SK-N-MC (cell line): ENCODE measurements at regions not wholly inside any gene's neighbourhood (a gene's known extent, or its start where the extent isn't known, plus 50 kb on each side); places are given as distances from the start of the nearest gene placed in this dataset.

Source experiments
- DNase-seq: peaks from one replicate; pipeline ENCODE4 v3.0.0-alpha.2; 2011; ENCODE audit warnings: low read depth, low spot score
- H3K27ac ChIP-seq: fragments of 200-600 bp; sonication (generic); 2 replicates; pipeline ENCODE4 v1.5.1; 2016; ENCODE audit warnings: mixed run types
- H3K36me3 ChIP-seq: fragments of 200-600 bp; sonication (generic); 2 replicates; pipeline ENCODE4 v1.6.1; 2017; ENCODE audit warnings: antibody characterized with exemption, low read length, mixed read lengths; ENCODE audit not compliant: insufficient read depth
- H3K4me3 ChIP-seq: fragments of 200-600 bp; sonication (generic); 2 replicates; pipeline ENCODE4 v1.5.1; 2016
- H3K9ac ChIP-seq: fragments of 200-600 bp; sonication (generic); 2 replicates; pipeline ENCODE4 v1.8.0; 2017; ENCODE audit warnings: mixed run types, mixed read lengths; ENCODE audit not compliant: insufficient read length
- H3K9me3 ChIP-seq: fragments of 200-600 bp; sonication (generic); 2 replicates; pipeline ENCODE4 v1.6.1; 2017; ENCODE audit warnings: low read depth, mild to moderate bottlenecking, antibody characterized with exemption, low read length, moderate library complexity, mixed read lengths
- EZH2 ChIP-seq: fragments of 200-600 bp; sonication (generic); IDR thresholded peaks from one replicate; pipeline ENCODE4 v1.6.1; 2017; ENCODE audit warnings: antibody characterized with exemption
- FOXP2 ChIP-seq: optimal IDR thresholded peaks from 2 replicates; pipeline ENCODE3; 2011; ENCODE audit warnings: mild to moderate bottlenecking, moderate library complexity; ENCODE audit not compliant: insufficient read depth; ENCODE audit errors: extremely low read length, control extremely low read depth
- POLR2AphosphoS5 ChIP-seq: IDR thresholded peaks from 2 replicates; pipeline ENCODE4 v1.6.1; 2012; ENCODE audit warnings: mild to moderate bottlenecking, low read depth, low read length, borderline replicate concordance

- Histone ChIP-seq H3K36me3 (no peaks in the 10 kb centered on the region), H3K4me3 (no peak overlapping the region), H3K9ac (no peak overlapping the region), H3K27ac (no peak overlapping the region), H3K9me3 (no peaks in the 10 kb centered on the region)
- TF ChIP-seq EZH2 (no peak), FOXP2 (no peak), POLR2AphosphoS5 (no peak)
- no peak for DNase-seq
Observed at GRCh38 chr13:111943229-111943795, 123.6 kb upstream of the SOX1 start.

GRCh38 chr13:111944171-111944583, 122.8 kb upstream of the SOX1 start:
- Histone ChIP-seq H3K9me3 (no peaks in the 10 kb centered on the region), H3K27ac (no peak overlapping the region), H3K4me3 (no peak overlapping the region), H3K9ac (no peak overlapping the region), H3K36me3 (no peaks in the 10 kb centered on the region)
- no peak for DNase-seq
- no peak for TF ChIP-seq POLR2AphosphoS5
- TF ChIP-seq FOXP2 = no peak
- no peak for TF ChIP-seq EZH2

- TF ChIP-seq POLR2AphosphoS5 (no peak), EZH2 (no peak), FOXP2 (no peak)
- H3K9me3 ChIP-seq = no peaks in the 10 kb centered on the region
- no peaks in the 10 kb centered on the region for H3K36me3 ChIP-seq
- no peak for DNase-seq
- no peak overlapping the region for H3K9ac ChIP-seq
- no peak overlapping the region for H3K27ac ChIP-seq
- H3K4me3 ChIP-seq = no peak overlapping the region
Observed at GRCh38 chr13:111945086-111945485, 121.9 kb upstream of the SOX1 start.

- H3K27ac ChIP-seq = no peak overlapping the region
- no peaks in the 10 kb centered on the region for H3K9me3 ChIP-seq
- no peak overlapping the region for H3K9ac ChIP-seq
- TF ChIP-seq FOXP2 = no peak
- TF ChIP-seq EZH2 = no peak
- TF ChIP-seq POLR2AphosphoS5 = no peak
- no peak for DNase-seq
- H3K4me3 ChIP-seq = no peak overlapping the region
- no peaks in the 10 kb centered on the region for H3K36me3 ChIP-seq
Observed at GRCh38 chr13:111946214-111946613, 120.7 kb upstream of the SOX1 start.

GRCh38 chr13:111947026-111947810, 119.7 kb upstream of the SOX1 start:
- H3K27ac ChIP-seq = no peak overlapping the region
- no peaks in the 10 kb centered on the region for H3K9me3 ChIP-seq
- no peaks in the 10 kb centered on the region for H3K36me3 ChIP-seq
- H3K9ac ChIP-seq = no peak overlapping the region
- no peak for DNase-seq
- TF ChIP-seq EZH2 (no peak), FOXP2 (no peak), POLR2AphosphoS5 (no peak)
- no peak overlapping the region for H3K4me3 ChIP-seq

GRCh38 chr13:111947876-111948275, 119.1 kb upstream of the SOX1 start:
- Histone ChIP-seq H3K27ac (no peak overlapping the region), H3K9ac (no peak overlapping the region), H3K4me3 (no peak overlapping the region), H3K9me3 (no peaks in the 10 kb centered on the region), H3K36me3 (no peaks in the 10 kb centered on the region)
- TF ChIP-seq EZH2 (no peak), FOXP2 (no peak), POLR2AphosphoS5 (no peak)
- DNase-seq = no peak

- Histone ChIP-seq H3K36me3 (no peaks in the 10 kb centered on the region), H3K27ac (no peak overlapping the region), H3K9me3 (no peaks in the 10 kb centered on the region), H3K9ac (no peak overlapping the region), H3K4me3 (no peak overlapping the region)
- no peak for DNase-seq
- no peak for TF ChIP-seq POLR2AphosphoS5
- no peak for TF ChIP-seq FOXP2
- TF ChIP-seq EZH2 = no peak
Observed at GRCh38 chr13:111948281-111948680, 118.7 kb upstream of the SOX1 start.

- Histone ChIP-seq H3K9me3 (no peaks in the 10 kb centered on the region), H3K9ac (no peak overlapping the region), H3K27ac (no peak overlapping the region), H3K4me3 (no peak overlapping the region), H3K36me3 (no peaks in the 10 kb centered on the region)
- no peak for TF ChIP-seq FOXP2
- no peak for TF ChIP-seq POLR2AphosphoS5
- TF ChIP-seq EZH2 = no peak
- no peak for DNase-seq
Observed at GRCh38 chr13:111948811-111949210, 118.1 kb upstream of the SOX1 start.
